ENCODE measurements at regions not wholly inside any gene's neighbourhood (a gene's known extent, or its start where the extent isn't known, plus 50 kb on each side); places are given as distances from the start of the nearest gene placed in this dataset.

- TF ChIP-seq CTCF (conservative IDR thresholded peaks at IDR 0.05) (no peak), ZFX (IDR thresholded peaks at IDR 0.05) (no peak)
- no peak overlapping the region for H3K27ac ChIP-seq
Measured at GRCh38 chr9:93808115-93809029, 146.8 kb downstream of the BARX1 start.

GRCh38 chr9:93807166-93808074, 147.7 kb downstream of the BARX1 start:
- TF ChIP-seq CTCF (conservative IDR thresholded peaks at IDR 0.05) = no peak
- no peak for TF ChIP-seq ZFX (IDR thresholded peaks at IDR 0.05)
- no peak overlapping the region for H3K27ac ChIP-seq

DNA sequence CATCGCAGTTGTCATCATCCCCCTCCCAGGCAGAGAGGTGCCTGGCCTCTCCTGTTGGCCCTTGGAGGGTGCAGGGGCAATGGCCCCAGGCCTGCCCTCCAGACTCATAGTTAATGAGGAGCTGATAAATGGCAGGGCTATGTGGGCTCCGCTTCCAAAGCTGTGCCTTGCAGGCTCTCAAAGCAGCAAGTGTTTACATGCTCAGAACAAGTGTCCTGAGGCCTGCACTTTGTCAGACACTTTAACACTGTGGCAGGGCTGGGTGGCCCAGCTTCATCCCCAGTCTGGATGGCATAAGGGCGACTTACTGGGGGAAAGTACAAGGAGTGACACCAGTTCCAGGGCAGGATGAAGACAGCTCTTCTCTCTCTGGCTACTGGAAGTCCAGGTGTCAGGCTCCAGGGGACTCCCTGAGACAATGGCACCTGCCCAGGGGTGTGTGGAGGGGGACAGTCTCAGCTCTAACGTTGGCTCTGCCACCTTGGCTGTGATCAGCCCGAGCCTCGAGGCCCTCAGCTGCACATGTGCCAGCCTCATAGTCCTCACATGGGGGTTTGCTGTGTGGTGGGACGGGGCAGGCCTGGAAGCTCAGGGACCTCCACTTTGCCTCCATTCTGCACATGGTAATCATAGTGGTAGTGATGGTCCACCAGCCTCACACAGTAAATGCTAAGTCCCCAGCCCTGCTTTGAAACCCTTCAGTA, 153.4 kb downstream of the BARX1 start:
- no peak for TF ChIP-seq CTCF (conservative IDR thresholded peaks at IDR 0.05)
- no peak for TF ChIP-seq ZFX (IDR thresholded peaks at IDR 0.05)
- no peak overlapping the region for H3K27ac ChIP-seq

DNA sequence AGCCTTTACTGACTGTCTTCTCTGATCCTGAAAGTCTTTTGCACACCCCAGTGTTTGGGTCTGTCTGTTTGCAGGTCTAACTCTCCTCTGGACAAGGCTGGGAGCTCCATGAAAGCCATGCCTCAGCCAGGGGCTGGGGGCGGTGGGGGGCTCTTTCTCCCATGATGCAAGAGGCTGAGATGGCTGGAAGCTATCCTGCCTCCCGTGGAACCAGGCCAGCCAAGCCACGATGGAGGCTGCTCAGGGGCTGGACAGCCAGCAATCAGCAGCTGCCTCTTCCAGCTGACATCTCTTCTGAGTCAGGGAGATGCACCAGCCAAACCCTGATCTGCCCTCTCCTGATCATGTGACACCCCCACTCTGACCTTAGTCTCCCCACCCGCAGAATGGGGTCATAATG, 154.0 kb downstream of the BARX1 start:
- TF ChIP-seq CTCF (conservative IDR thresholded peaks at IDR 0.05) (no peak), ZFX (IDR thresholded peaks at IDR 0.05) (no peak)
- no peak overlapping the region for H3K27ac ChIP-seq

GRCh38 chr9:93792358-93792757, 162.8 kb downstream of the BARX1 start:
- H3K27ac ChIP-seq = no peak overlapping the region
- TF ChIP-seq CTCF (conservative IDR thresholded peaks at IDR 0.05) (no peak), ZFX (IDR thresholded peaks at IDR 0.05) (no peak)

GRCh38 chr9:93786204-93786603, 169.0 kb downstream of the BARX1 start:
- TF ChIP-seq CTCF (conservative IDR thresholded peaks at IDR 0.05) (no peak), ZFX (IDR thresholded peaks at IDR 0.05) (no peak)
- H3K27ac ChIP-seq = no peak overlapping the region

Data from C4-2B (cell line).